ENCODE measurements at regions not wholly inside any gene's neighbourhood (a gene's known extent, or its start where the extent isn't known, plus 50 kb on each side); places are given as distances from the start of the nearest gene placed in this dataset.

DNA sequence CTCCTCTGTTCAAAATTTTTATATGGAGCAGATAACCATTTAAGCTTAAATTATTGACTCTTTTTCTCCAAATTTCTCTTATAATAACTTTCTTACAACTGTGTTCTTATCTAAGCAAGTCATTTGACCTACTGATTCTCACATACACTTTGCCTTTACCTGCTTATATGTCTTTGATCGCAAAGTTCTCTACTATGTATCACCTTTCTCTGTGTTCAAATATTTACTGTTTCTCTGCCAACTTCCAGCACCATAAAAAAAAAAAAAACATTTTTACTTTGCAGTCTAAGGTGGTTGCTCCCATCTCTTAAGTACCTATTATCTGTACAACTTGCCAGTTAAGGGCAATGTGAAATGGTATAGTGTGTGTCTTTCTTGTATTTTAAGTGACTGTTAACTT is 100.8 kb upstream of the DPH6 start:
- no peak for TF ChIP-seq POLR2A (IDR thresholded peaks at IDR 0.05)
- TF ChIP-seq, protein P1, sequence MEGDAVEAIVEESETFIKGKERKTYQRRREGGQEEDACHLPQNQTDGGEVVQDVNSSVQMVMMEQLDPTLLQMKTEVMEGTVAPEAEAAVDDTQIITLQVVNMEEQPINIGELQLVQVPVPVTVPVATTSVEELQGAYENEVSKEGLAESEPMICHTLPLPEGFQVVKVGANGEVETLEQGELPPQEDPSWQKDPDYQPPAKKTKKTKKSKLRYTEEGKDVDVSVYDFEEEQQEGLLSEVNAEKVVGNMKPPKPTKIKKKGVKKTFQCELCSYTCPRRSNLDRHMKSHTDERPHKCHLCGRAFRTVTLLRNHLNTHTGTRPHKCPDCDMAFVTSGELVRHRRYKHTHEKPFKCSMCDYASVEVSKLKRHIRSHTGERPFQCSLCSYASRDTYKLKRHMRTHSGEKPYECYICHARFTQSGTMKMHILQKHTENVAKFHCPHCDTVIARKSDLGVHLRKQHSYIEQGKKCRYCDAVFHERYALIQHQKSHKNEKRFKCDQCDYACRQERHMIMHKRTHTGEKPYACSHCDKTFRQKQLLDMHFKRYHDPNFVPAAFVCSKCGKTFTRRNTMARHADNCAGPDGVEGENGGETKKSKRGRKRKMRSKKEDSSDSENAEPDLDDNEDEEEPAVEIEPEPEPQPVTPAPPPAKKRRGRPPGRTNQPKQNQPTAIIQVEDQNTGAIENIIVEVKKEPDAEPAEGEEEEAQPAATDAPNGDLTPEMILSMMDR (IDR thresholded peaks at IDR 0.05): no peak
